GM19351 (cell line): ENCODE measurements at regions not wholly inside any gene's neighbourhood (a gene's known extent, or its start where the extent isn't known, plus 50 kb on each side); places are given as distances from the start of the nearest gene placed in this dataset.
"Not testable (repeated sequence)": the region's sequence is repeated elsewhere in the genome, so short reads cannot be mapped to it uniquely, and the experiment has no call there.

Experiments used
- ATAC-seq: cut with Tn5 transposase; IDR thresholded peaks from one replicate; pipeline ENCODE4 v1.9.1; 2021; ENCODE audit warnings: mild to moderate bottlenecking, moderate library complexity; ENCODE audit not compliant: unreplicated experiment

- not testable (repeated sequence) for ATAC-seq
These were observed 419.6 kb upstream of the CASK start for GRCh38 chrX:42342981-42343380.
